ENCODE measurements at regions not wholly inside any gene's neighbourhood (a gene's known extent, or its start where the extent isn't known, plus 50 kb on each side); places are given as distances from the start of the nearest gene placed in this dataset.

DNA sequence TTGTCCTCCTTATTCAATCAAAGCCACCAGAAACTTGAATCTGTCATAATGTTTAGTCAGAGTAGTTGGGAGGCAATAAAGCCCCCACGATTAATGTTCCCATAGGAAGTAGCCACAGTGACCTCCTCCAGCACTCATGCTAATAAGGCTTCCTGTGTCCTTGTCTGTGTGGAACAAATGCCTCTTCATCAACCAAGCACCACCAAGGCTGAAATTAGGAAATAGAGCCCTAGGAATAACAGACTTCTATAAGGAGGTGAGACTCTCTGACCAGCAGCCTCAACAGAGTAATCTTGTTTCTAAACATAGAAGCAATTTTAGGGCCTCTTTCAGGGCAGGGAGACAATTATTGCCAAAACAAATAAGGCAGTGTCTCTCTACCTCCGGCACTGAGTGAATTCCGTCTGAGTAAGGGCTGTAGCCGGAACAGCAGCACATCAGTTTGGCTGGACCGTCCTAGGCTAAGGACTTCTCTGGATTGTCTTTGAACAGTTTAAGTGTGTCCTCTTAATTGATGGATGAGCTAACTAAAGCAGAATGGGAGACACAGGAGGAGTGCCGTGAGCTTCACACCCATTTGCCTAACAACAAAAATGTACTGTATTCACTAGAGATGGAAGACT is 329.2 kb upstream of the HAND2 start:
- no peak for TF ChIP-seq EZH2 (IDR thresholded peaks at IDR 0.05; ENCODE audit: insufficient read depth, low read length)
- TF ChIP-seq, protein P1, sequence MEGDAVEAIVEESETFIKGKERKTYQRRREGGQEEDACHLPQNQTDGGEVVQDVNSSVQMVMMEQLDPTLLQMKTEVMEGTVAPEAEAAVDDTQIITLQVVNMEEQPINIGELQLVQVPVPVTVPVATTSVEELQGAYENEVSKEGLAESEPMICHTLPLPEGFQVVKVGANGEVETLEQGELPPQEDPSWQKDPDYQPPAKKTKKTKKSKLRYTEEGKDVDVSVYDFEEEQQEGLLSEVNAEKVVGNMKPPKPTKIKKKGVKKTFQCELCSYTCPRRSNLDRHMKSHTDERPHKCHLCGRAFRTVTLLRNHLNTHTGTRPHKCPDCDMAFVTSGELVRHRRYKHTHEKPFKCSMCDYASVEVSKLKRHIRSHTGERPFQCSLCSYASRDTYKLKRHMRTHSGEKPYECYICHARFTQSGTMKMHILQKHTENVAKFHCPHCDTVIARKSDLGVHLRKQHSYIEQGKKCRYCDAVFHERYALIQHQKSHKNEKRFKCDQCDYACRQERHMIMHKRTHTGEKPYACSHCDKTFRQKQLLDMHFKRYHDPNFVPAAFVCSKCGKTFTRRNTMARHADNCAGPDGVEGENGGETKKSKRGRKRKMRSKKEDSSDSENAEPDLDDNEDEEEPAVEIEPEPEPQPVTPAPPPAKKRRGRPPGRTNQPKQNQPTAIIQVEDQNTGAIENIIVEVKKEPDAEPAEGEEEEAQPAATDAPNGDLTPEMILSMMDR (IDR thresholded peaks at IDR 0.05; ENCODE audit: insufficient read depth, low read depth, low read length), result no peak
